ENCODE measurements at regions not wholly inside any gene's neighbourhood (a gene's known extent, or its start where the extent isn't known, plus 50 kb on each side); places are given as distances from the start of the nearest gene placed in this dataset.

GRCh38 chr6:163963205-163964120 is 548.9 kb downstream of the QKI start:
- TF ChIP-seq CTCF (IDR thresholded peaks at IDR 0.05; ENCODE audit: partially characterized antibody, unreplicated experiment) = no peak
- no peaks in the 10 kb centered on the region for H3K9me3 Mint-ChIP-seq (ENCODE audit: unreplicated experiment)
- no peaks in the 10 kb centered on the region for H3K36me3 Mint-ChIP-seq (ENCODE audit: unreplicated experiment)
- no peak overlapping the region for H3K27ac Mint-ChIP-seq (ENCODE audit: unreplicated experiment)
- no peak for DNase-seq
- H3K4me3 Mint-ChIP-seq (ENCODE audit: unreplicated experiment) = no peak overlapping the region
- H3K4me1 Mint-ChIP-seq (ENCODE audit: low read depth, unreplicated experiment) = peaks cover 4% of the 10 kb centered on the region
- H3K27me3 Mint-ChIP-seq (ENCODE audit: unreplicated experiment) = peaks cover 2% of the 10 kb centered on the region

- H3K36me3 Mint-ChIP-seq (ENCODE audit: unreplicated experiment) = no peaks in the 10 kb centered on the region
- H3K9me3 Mint-ChIP-seq (ENCODE audit: unreplicated experiment) = no peaks in the 10 kb centered on the region
- DNase-seq = no peak
- peaks cover 4% of the 10 kb centered on the region for H3K4me1 Mint-ChIP-seq (ENCODE audit: low read depth, unreplicated experiment)
- H3K27me3 Mint-ChIP-seq (ENCODE audit: unreplicated experiment) = peaks cover 2% of the 10 kb centered on the region
- no peak for TF ChIP-seq CTCF (IDR thresholded peaks at IDR 0.05; ENCODE audit: partially characterized antibody, unreplicated experiment)
- H3K27ac Mint-ChIP-seq (ENCODE audit: unreplicated experiment) = no peak overlapping the region
- no peak overlapping the region for H3K4me3 Mint-ChIP-seq (ENCODE audit: unreplicated experiment)
These were observed 548.2 kb downstream of the QKI start for GRCh38 chr6:163962627-163963117.

GRCh38 chr6:163960128-163960527 is 545.6 kb downstream of the QKI start:
- Mint-ChIP-seq H3K27me3 (ENCODE audit: unreplicated experiment) (peaks cover 2% of the 10 kb centered on the region), H3K4me3 (ENCODE audit: unreplicated experiment) (no peak overlapping the region), H3K4me1 (ENCODE audit: low read depth, unreplicated experiment) (peaks cover 13% of the 10 kb centered on the region), H3K36me3 (ENCODE audit: unreplicated experiment) (no peaks in the 10 kb centered on the region), H3K9me3 (ENCODE audit: unreplicated experiment) (no peaks in the 10 kb centered on the region), H3K27ac (ENCODE audit: unreplicated experiment) (no peak overlapping the region)
- no peak for TF ChIP-seq CTCF (IDR thresholded peaks at IDR 0.05; ENCODE audit: partially characterized antibody, unreplicated experiment)
- DNase-seq = no peak

- H3K27ac Mint-ChIP-seq (ENCODE audit: unreplicated experiment) = no peak overlapping the region
- H3K4me3 Mint-ChIP-seq (ENCODE audit: unreplicated experiment) = no peak overlapping the region
- H3K9me3 Mint-ChIP-seq (ENCODE audit: unreplicated experiment) = no peaks in the 10 kb centered on the region
- DNase-seq = no peak
- H3K36me3 Mint-ChIP-seq (ENCODE audit: unreplicated experiment) = no peaks in the 10 kb centered on the region
- H3K4me1 Mint-ChIP-seq (ENCODE audit: low read depth, unreplicated experiment) = peaks cover 22% of the 10 kb centered on the region
- H3K27me3 Mint-ChIP-seq (ENCODE audit: unreplicated experiment) = no peaks in the 10 kb centered on the region
- TF ChIP-seq CTCF (IDR thresholded peaks at IDR 0.05; ENCODE audit: partially characterized antibody, unreplicated experiment) = no peak
These were observed 544.1 kb downstream of the QKI start for GRCh38 chr6:163958646-163959045.
